ENCODE measurements at regions not wholly inside any gene's neighbourhood (a gene's known extent, or its start where the extent isn't known, plus 50 kb on each side); places are given as distances from the start of the nearest gene placed in this dataset.

DNA sequence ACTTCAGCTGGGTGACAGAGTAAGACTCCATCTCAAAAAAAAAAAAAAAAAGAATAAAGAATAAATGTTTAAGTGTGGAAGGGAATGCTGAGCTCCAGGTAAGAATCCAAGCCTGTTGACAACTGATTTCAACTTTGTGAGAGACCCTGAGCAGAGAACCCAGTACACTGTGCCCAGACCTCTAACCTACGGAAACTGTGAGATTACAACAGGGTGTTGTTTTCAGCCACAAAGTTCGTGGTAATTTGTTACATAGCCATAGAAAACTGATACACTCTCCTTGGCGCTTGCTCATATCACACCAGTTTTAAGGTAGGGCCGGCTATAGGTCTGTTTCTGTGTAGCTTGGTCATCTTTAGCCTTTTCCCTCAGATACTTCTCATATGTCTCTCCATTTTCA lies 98.4 kb upstream of the PAPOLG start:
- TF ChIP-seq, protein P1, sequence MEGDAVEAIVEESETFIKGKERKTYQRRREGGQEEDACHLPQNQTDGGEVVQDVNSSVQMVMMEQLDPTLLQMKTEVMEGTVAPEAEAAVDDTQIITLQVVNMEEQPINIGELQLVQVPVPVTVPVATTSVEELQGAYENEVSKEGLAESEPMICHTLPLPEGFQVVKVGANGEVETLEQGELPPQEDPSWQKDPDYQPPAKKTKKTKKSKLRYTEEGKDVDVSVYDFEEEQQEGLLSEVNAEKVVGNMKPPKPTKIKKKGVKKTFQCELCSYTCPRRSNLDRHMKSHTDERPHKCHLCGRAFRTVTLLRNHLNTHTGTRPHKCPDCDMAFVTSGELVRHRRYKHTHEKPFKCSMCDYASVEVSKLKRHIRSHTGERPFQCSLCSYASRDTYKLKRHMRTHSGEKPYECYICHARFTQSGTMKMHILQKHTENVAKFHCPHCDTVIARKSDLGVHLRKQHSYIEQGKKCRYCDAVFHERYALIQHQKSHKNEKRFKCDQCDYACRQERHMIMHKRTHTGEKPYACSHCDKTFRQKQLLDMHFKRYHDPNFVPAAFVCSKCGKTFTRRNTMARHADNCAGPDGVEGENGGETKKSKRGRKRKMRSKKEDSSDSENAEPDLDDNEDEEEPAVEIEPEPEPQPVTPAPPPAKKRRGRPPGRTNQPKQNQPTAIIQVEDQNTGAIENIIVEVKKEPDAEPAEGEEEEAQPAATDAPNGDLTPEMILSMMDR (IDR thresholded peaks at IDR 0.05; ENCODE audit: low read depth, low read length, poor library complexity, severe bottlenecking) = no peak
- no peak for TF ChIP-seq EZH2phosphoT487 (IDR thresholded peaks at IDR 0.05; ENCODE audit: borderline replicate concordance, low read length)

Data from DOHH2 (cell line).